DND-41 (cell line): ENCODE measurements at regions not wholly inside any gene's neighbourhood (a gene's known extent, or its start where the extent isn't known, plus 50 kb on each side); places are given as distances from the start of the nearest gene placed in this dataset.

Source experiments
- EZH2 ChIP-seq: IDR thresholded peaks from 3 replicates; pipeline ENCODE4 v1.6.1; 2012; ENCODE audit warnings: borderline replicate concordance, low read depth, mild to moderate bottlenecking, moderate library complexity, low read length, inconsistent platforms; ENCODE audit not compliant: severe bottlenecking
- TF ChIP-seq, protein P1 (sequence below): IDR thresholded peaks from 2 replicates; pipeline ENCODE4 v1.5.1; 2012; ENCODE audit warnings: borderline replicate concordance, low read length, moderate library complexity, mild to moderate bottlenecking; ENCODE audit not compliant: poor library complexity, severe bottlenecking; ENCODE audit errors: extremely low read depth

DNA sequence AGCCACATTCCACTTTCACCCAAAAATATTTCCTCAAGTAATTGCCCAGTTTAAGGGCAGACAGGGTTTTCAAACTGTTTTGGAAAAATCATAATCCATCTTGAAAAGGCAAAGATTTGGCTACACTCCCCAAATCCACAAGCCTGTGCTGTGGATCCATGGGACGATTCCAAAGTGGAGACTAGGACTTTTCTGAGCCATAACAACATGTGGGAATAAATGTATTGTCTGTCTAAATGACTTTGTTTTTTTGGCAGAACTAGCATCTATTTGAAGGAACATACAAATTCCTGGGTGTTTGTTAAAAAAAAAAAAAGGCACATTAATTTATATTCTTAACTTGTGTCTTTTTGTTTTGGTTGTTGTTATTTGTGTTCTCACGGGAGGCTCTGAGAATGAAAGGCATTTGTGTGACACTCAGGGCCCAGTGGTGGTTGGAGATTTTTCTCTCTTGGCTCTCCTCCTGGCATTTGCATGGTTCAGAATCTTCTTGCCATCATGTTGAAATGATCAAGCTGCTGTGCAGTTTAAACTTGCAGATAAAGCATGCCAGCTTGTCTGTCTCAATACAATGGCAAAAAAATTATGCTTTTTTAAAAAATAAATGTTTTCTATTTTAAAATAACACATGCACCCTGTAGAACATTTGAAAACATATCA, 277.4 kb downstream of the EN1 start:
- TF ChIP-seq, protein P1, sequence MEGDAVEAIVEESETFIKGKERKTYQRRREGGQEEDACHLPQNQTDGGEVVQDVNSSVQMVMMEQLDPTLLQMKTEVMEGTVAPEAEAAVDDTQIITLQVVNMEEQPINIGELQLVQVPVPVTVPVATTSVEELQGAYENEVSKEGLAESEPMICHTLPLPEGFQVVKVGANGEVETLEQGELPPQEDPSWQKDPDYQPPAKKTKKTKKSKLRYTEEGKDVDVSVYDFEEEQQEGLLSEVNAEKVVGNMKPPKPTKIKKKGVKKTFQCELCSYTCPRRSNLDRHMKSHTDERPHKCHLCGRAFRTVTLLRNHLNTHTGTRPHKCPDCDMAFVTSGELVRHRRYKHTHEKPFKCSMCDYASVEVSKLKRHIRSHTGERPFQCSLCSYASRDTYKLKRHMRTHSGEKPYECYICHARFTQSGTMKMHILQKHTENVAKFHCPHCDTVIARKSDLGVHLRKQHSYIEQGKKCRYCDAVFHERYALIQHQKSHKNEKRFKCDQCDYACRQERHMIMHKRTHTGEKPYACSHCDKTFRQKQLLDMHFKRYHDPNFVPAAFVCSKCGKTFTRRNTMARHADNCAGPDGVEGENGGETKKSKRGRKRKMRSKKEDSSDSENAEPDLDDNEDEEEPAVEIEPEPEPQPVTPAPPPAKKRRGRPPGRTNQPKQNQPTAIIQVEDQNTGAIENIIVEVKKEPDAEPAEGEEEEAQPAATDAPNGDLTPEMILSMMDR, result no peak
- TF ChIP-seq EZH2, result no peak
